HG03571 (cell line): ENCODE measurements at regions not wholly inside any gene's neighbourhood (a gene's known extent, or its start where the extent isn't known, plus 50 kb on each side); places are given as distances from the start of the nearest gene placed in this dataset.

Experiments
- ATAC-seq: cut with Tn5 transposase; IDR thresholded peaks from one replicate; pipeline ENCODE4 v1.9.1; 2021; ENCODE audit not compliant: unreplicated experiment

GRCh38 chr2:11988691-11989353 is 242.4 kb downstream of the LPIN1 start:
- ATAC-seq, result no peak

DNA sequence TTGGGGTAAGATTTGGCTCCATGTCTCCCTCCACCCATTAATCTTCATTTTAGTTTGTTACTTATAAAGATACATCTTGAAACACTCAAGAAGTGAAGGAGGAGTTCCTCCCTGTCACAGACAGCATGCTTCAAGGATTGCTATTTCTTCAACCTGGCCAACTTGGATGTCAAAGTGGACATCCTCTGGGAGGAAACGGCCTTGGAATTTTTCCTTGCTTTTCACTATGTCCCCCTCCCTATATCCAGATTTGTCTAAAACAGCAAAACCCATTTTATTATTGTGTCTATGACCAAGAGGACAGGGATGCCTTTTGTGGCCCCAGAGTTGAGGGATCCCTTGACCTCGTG is 242.9 kb downstream of the LPIN1 start:
- ATAC-seq, result no peak

- no peak for ATAC-seq
Observed at GRCh38 chr2:11990576-11990975, 244.1 kb downstream of the LPIN1 start.

- ATAC-seq, result no peak
Observed at GRCh38 chr2:11993749-11994148, 247.3 kb downstream of the LPIN1 start.

DNA sequence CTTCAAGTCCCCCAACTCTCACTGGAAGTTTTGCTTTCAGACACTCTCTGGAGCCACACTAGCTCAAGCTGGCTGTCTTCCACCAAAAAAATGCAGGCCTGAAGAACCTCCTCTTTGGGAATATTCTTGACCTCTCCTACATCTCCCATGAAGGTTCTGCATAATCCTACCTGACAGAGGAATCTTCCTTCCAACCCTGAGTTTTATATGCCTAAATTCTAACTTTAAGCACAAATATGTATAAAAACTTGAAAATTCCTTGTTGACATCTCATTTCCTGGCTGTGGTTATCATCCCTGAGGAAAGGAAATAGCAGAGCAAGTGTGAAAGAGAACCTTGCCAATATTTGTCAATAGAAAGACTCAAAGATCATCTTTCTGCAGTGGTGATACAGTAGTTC is 249.0 kb downstream of the LPIN1 start:
- no peak for ATAC-seq

DNA sequence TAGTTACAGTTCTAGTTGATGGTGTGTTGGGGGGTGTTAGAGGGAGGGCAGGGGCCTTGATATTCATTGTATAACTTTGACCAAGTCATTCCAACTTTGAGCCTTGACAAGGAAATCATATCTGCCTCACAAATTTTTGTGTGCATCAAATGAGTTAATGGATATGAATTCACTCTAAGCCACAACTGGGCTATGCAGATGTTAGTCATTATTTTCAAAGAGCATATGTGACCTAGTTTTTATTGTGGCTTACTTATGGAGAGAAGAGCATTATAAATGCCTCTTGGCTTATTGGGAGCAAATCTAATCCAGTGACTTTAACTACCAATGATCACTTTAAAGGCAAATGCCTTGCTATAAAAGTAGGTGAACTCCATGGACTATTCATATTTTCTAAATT is 250.2 kb downstream of the LPIN1 start:
- no peak for ATAC-seq

DNA sequence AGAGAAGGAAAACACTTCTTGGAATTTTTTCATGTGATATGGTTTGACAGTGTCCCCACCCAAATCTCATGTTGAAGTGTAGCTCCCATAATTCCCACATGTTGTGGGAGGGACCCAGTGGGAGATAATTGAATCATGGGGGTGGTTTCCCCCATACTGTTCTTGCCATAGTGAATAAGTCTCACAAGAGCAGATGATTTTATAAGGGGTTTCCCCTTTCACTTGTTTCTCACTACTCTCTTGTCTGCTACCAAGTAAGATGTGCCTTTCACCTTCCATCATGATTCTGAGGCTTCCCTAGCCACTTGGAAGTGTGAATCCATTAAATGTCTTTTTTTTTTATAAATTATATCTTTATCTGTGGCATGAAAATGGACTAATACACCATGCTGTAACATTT is 250.7 kb downstream of the LPIN1 start:
- no peak for ATAC-seq

DNA sequence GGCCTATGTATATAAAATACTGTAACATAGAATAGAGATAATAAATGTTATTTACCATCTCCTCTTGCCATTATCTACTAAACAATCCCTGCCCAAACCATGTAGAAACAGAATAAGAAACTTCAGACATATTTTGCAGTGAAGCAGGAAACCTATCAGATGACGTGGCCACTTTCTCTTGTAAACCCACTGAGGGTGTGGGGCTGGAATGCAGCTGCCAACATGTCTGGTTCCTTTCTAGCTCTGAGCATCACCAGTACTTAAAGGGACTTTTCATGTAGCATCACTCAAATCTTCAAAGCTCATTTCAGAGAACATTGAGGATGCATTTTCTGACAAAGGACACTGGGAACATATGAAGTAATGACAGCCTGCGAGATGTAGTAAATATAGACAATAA is 251.8 kb downstream of the LPIN1 start:
- peak; percentile 57 for ATAC-seq

DNA sequence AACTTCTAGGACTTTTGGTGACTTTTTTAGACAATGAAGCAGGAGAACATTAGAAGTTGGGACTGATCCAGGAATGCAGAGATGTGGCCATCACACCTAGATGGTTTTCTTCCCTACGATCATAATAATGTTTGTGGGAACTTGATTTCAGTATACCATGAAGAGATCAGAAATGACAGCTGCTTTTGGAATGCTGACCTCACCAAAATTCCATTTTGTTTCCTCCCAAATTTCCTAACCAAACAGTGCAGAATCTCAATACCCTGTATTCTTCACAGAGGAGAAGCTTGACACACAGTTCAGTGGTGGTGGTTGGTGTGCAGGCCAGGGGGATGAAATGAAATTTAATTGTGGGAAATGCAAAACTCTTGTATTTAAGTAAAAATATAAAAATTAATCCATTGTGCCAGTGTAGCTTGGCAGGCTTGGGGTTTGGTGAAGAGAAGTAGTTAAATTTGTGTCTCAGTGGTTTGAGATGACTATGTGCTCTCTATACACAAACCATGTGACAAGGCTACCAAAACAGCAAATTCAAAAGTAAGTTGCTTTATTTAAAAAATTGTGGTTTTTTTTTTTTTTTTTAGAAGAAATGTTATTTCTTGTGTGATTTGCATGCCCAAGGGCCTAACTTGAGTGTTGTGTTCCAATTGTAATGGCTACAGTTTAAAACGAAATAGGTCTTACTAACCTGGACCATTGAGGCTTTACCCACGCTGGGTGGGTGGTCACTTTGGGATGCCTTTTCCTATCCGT is 252.4 kb downstream of the LPIN1 start:
- no peak for ATAC-seq

DNA sequence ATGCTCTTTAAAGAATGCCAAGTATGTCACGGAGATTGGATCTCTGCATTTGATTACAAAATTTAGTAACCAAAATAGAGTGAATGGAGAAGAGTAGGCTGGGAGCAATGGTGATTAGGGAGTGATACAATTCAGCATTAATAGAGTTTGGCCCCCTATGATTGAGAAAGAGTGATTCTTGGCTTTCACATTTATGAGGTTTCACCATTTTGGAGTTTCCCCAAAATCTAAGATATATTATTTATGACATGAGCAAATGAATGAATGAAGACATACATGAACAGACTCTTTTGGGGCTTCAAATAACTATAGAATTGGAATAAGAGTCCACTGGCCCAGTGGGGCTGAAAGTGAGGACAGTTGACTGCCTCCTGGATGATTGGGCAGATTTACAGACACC is 255.2 kb downstream of the LPIN1 start:
- ATAC-seq, result no peak

- ATAC-seq, result no peak
Observed at GRCh38 chr2:12002215-12002614, 255.8 kb downstream of the LPIN1 start.

DNA sequence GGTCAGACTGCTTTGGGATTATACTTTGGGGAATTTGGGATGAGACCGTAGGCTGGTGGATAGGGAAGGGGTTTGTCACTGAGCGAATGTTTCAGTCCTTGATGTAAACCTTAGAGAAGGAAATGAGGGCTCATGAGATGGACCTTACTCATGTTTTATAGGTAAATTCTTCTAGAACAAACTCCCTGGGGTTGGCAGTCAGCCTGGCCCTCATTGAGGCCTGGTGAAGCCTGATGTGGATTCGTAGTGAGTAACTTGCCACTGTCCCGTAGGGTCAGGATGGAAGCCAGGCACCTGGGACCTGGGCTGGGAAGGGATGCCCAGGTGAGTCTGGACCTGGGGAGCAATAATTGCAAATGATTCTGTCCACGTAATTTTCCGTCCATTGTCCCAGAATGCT is 258.3 kb downstream of the LPIN1 start:
- no peak for ATAC-seq

DNA sequence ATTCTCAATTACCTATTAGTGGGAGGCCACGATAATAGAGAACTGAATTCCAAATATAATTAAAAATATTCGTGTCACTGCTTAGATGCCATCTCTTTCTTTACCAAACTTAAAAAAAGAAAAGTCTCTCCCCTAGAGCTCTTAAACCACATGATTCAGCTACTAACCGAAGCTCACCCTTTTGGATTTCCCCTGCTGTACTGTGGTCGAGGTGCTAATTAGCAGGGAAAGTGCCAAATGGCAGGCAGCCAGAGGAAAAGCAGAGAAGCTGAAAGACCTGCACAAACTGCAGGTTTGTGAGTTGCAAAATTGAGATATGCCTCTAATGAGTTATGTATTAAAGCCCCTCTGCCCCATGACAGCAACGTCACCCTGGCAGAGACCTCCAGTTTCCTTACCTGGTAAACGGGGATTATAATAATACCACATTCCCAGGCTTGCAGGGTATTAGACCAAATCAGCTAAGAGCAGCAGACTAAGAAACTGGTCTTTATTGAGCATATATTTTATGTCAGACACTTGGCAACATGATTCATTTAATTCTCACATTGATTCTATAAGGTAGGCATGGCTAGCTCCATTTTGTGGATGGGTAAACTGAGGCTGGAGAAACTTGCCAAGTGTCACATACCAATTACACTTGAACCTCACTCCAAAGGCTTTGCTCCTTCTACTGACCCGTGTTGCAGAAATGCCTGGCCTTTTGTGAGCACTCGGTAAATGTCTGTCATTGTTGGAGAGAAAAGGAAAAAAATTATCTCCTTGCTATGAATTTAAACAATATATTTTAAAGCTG is 259.7 kb downstream of the LPIN1 start:
- peak; percentile 69 for ATAC-seq

- ATAC-seq, result no peak
Observed at GRCh38 chr2:12006850-12007249, 260.4 kb downstream of the LPIN1 start.

- no peak for ATAC-seq
Observed at GRCh38 chr2:12007282-12007681, 260.9 kb downstream of the LPIN1 start.

DNA sequence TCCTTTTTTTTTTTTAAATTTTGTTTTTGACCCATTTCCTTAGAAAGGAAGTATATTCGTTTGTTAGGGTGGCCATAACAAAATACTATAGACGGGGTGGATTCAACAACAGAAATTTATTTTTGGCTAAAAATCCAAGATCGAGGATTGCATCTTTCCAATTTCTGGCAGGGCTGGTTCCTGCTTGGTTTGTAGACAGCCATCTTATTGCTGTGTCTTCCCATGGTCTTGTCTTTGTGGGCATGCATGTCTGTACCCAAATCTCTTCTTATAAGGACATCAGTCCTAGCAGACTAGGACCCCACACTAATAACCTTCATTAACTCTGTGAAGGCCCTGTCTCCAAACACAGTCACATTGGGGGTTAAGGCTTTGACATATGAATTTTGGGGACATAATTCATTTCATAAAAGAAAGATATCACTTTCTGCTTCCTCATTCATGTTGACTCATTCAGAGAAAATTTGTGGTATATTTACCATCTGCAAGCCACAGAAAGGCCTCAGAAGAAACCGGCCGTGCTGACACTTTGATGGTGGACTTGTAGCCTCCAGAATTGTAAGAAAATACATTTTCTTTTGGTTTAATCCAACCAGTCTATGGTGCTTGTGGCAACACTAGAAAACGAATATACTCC is 262.1 kb downstream of the LPIN1 start:
- peak; percentile 72 for ATAC-seq

GRCh38 chr2:12009323-12009905 is 263.0 kb downstream of the LPIN1 start:
- ATAC-seq, result no peak

- no peak for ATAC-seq
Observed at GRCh38 chr2:12010059-12010458, 263.6 kb downstream of the LPIN1 start.

DNA sequence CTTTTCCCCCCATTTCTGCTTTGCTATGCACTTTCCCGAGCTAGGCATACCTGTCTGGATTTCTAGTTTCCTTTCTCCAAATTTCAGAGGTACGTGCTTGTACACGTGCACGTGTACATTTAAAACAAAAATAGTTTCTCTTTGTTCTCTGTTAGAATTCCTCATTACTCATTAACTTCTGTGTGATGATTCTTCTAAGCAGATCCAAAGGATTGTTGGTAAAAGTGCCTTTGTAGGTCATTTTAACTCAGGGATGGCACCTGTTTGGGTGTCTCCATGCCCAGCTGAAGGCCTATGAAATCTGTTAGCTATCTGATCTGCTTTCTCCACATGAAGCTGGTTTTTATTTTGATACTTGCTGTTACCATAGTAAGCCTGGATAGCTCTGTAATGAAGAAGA is 264.3 kb downstream of the LPIN1 start:
- ATAC-seq, result no peak

DNA sequence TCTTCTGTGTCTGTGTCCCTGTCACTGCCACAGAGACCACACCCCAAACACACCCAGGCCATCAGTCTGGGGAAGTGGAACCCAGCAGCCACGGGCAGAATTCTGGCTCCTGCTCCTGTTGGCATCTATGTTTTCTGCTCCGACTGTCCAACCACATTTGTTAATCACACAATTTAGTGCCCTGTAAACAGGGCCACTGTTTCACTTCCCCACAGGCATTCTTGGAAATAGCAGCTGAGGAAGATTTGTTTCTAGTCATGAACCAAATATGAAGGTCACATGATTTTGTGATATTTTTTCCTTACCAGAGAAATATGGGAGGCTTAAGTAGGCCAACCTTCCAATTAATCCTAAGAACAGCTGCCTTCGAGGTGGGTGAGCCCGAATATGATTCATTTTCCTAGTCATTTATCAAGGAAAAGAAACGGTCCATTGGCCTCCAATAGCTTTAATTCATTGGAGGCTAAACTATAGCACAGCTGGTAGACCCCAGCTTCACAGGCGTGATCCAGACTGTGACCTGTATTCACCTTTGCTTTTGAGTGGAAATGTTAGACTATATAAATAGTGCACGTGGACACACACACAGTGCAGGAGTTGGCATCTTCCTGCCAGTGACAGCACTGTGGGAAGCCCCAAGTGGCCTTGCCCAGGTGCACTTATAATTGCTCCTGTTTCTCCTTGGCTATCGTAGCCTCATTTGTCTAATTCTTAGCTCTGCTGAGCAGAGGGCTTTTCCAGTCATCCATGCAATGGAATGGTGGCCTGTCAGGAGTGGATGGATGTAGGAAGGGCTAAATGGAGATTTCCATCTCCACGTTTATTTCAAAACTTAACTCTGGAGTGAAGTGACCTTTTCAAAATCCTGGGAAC is 267.9 kb downstream of the LPIN1 start:
- ATAC-seq, result no peak
